CD4-positive, CD25-positive, alpha-beta regulatory T cell (primary cell): ENCODE measurements at regions not wholly inside any gene's neighbourhood (a gene's known extent, or its start where the extent isn't known, plus 50 kb on each side); places are given as distances from the start of the nearest gene placed in this dataset.

ENCODE experiments used
- ATAC-seq, 2 donors: fragments of 150-1000 bp; cut with Tn5 transposase; one replicate each; pipeline ENCODE4 v1.10.0; 2021; ENCODE audit warnings: low read depth in 2 of 2, moderate number of reproducible peaks in 2 of 2, moderate library complexity in 1 of 2
- DNase-seq, 3 donors: peaks; one replicate each; pipeline versions ENCODE4 v3.0.0 to v3.0.0-alpha.2; 2012 to 2022; ENCODE audit warnings: mixed read lengths in 1 of 3
- H3K27ac ChIP-seq: one replicate; pipeline ENCODE4 v1.7.0; 2013; ENCODE audit warnings: mild to moderate bottlenecking, low read length; ENCODE audit not compliant: insufficient read depth, poor library complexity, severe bottlenecking
- H3K27me3 ChIP-seq: one replicate; pipeline ENCODE4 v1.7.0; 2013; ENCODE audit warnings: low read length; ENCODE audit not compliant: control insufficient read depth, insufficient read depth
- H3K36me3 ChIP-seq: one replicate; pipeline ENCODE4 v1.7.0; 2013; ENCODE audit warnings: mild to moderate bottlenecking, low read length, moderate library complexity; ENCODE audit not compliant: control insufficient read depth, insufficient read depth
- H3K4me1 ChIP-seq: 2 replicates; pipeline ENCODE4 v1.7.0; 2013; ENCODE audit warnings: mild to moderate bottlenecking, low read length; ENCODE audit not compliant: insufficient read depth, control insufficient read depth, poor library complexity, severe bottlenecking
- H3K4me3 ChIP-seq: one replicate; pipeline ENCODE4 v1.7.0; 2013; ENCODE audit warnings: low read depth, mild to moderate bottlenecking, low read length, moderate library complexity
- H3K9me3 ChIP-seq, 2 experiments: 1 replicate in 1 of 2; 2 replicates in 1 of 2; pipeline ENCODE4 v1.7.0; 2013; ENCODE audit warnings: low read length in 2 of 2, mild to moderate bottlenecking in 1 of 2, moderate library complexity in 1 of 2; ENCODE audit not compliant: control insufficient read depth in 2 of 2
- H3K27ac Mint-ChIP-seq, 3 donors: one replicate each; pipeline ENCODE4 v1.8.0; 2020 to 2022; ENCODE audit warnings: mild to moderate bottlenecking in 3 of 3, mixed read lengths in 3 of 3, moderate library complexity in 2 of 3
- H3K27me3 Mint-ChIP-seq: one replicate; pipeline ENCODE4 v1.8.0; 2022; ENCODE audit warnings: mild to moderate bottlenecking, mixed read lengths
- H3K36me3 Mint-ChIP-seq: one replicate; pipeline ENCODE4 v1.8.0; 2020; ENCODE audit warnings: mixed read lengths
- H3K4me1 Mint-ChIP-seq, 4 donors: one replicate each; pipeline ENCODE4 v1.8.0; 2020 to 2022; ENCODE audit warnings: mixed read lengths in 4 of 4, mild to moderate bottlenecking in 1 of 4
- H3K4me3 Mint-ChIP-seq, 4 donors: one replicate each; pipeline ENCODE4 v1.8.0; 2020 to 2022; ENCODE audit warnings: mild to moderate bottlenecking in 4 of 4, mixed read lengths in 4 of 4, moderate library complexity in 3 of 4
- H3K9me3 Mint-ChIP-seq, 7 donors: one replicate each; pipeline ENCODE4 v1.8.0; 2020 to 2022; ENCODE audit warnings: mixed read lengths in 7 of 7, mild to moderate bottlenecking in 3 of 7, moderate library complexity in 2 of 7

- no peaks in the 10 kb centered on the region for H3K36me3 Mint-ChIP-seq
- no peaks in the 10 kb centered on the region for H3K27me3 Mint-ChIP-seq
- no peaks in the 10 kb centered on the region for H3K4me1 Mint-ChIP-seq
- H3K4me3 Mint-ChIP-seq, result no peak overlapping the region
- no peak overlapping the region for H3K27ac ChIP-seq
- DNase-seq, result no peak
- H3K4me3 ChIP-seq, result no peak overlapping the region
- H3K27me3 ChIP-seq, result no peaks in the 10 kb centered on the region
- no peaks in the 10 kb centered on the region for H3K9me3 ChIP-seq
- no peaks in the 10 kb centered on the region for H3K4me1 ChIP-seq
- no peaks in the 10 kb centered on the region for H3K36me3 ChIP-seq
- peaks cover 0 to 11% (median 3%) of the 10 kb centered on the region in 7 donors for H3K9me3 Mint-ChIP-seq
- H3K27ac Mint-ChIP-seq, result no peak overlapping the region
- no peak for ATAC-seq
Observed at GRCh38 chr10:105914432-105914831, 1250.1 kb downstream of the SORCS1 start.

- DNase-seq (no peak), ATAC-seq (no peak)
- no peak overlapping the region for H3K4me3 ChIP-seq
- Mint-ChIP-seq H3K27me3 (no peaks in the 10 kb centered on the region), H3K4me1 (no peaks in the 10 kb centered on the region), H3K36me3 (no peaks in the 10 kb centered on the region), H3K27ac (no peak overlapping the region), H3K4me3 (no peak overlapping the region), H3K9me3 (peaks cover 0 to 8% (median 4%) of the 10 kb centered on the region in 7 donors)
- no peaks in the 10 kb centered on the region for H3K9me3 ChIP-seq
- H3K27me3 ChIP-seq, result no peaks in the 10 kb centered on the region
- no peaks in the 10 kb centered on the region for H3K36me3 ChIP-seq
- H3K4me1 ChIP-seq, result no peaks in the 10 kb centered on the region
- no peak overlapping the region for H3K27ac ChIP-seq
Observed at GRCh38 chr10:105908701-105909100, 1255.8 kb downstream of the SORCS1 start.

- Histone ChIP-seq H3K27ac (no peak overlapping the region), H3K9me3 (peaks cover 0 to 3% of the 10 kb centered on the region in 2 experiments), H3K36me3 (no peaks in the 10 kb centered on the region), H3K4me1 (no peaks in the 10 kb centered on the region), H3K4me3 (no peak overlapping the region), H3K27me3 (no peaks in the 10 kb centered on the region)
- Mint-ChIP-seq H3K9me3 (peaks cover 0 to 7% (median 5%) of the 10 kb centered on the region in 7 donors), H3K4me3 (no peak overlapping the region), H3K27ac (no peak overlapping the region), H3K27me3 (no peaks in the 10 kb centered on the region), H3K36me3 (no peaks in the 10 kb centered on the region), H3K4me1 (no peaks in the 10 kb centered on the region)
- no peak for DNase-seq
- ATAC-seq, result no peak
Observed at GRCh38 chr10:105885495-105885894, 1244.4 kb downstream of the SORCS3 start.

- Mint-ChIP-seq H3K4me3 (no peak overlapping the region), H3K4me1 (no peaks in the 10 kb centered on the region), H3K9me3 (peaks cover 0 to 3% (median 0%) of the 10 kb centered on the region in 7 donors), H3K27ac (no peak overlapping the region), H3K27me3 (no peaks in the 10 kb centered on the region), H3K36me3 (no peaks in the 10 kb centered on the region)
- Histone ChIP-seq H3K4me3 (no peak overlapping the region), H3K4me1 (no peaks in the 10 kb centered on the region), H3K27ac (no peak overlapping the region), H3K27me3 (no peaks in the 10 kb centered on the region), H3K36me3 (no peaks in the 10 kb centered on the region), H3K9me3 (no peaks in the 10 kb centered on the region)
- ATAC-seq (no peak), DNase-seq (no peak)
Observed at GRCh38 chr10:105879401-105879800, 1238.3 kb downstream of the SORCS3 start.

GRCh38 chr10:105875050-105875449 is 1234.0 kb downstream of the SORCS3 start:
- Mint-ChIP-seq H3K36me3 (no peaks in the 10 kb centered on the region), H3K9me3 (peaks cover 0 to 11% (median 4%) of the 10 kb centered on the region in 7 donors), H3K27me3 (no peaks in the 10 kb centered on the region), H3K4me3 (no peak overlapping the region), H3K4me1 (no peaks in the 10 kb centered on the region), H3K27ac (no peak overlapping the region)
- no peaks in the 10 kb centered on the region for H3K4me1 ChIP-seq
- H3K9me3 ChIP-seq, result no peaks in the 10 kb centered on the region
- DNase-seq, result no peak
- H3K27me3 ChIP-seq, result no peaks in the 10 kb centered on the region
- no peak for ATAC-seq
- H3K27ac ChIP-seq, result no peak overlapping the region
- no peaks in the 10 kb centered on the region for H3K36me3 ChIP-seq
- H3K4me3 ChIP-seq, result no peak overlapping the region

GRCh38 chr10:105872665-105873064 is 1231.6 kb downstream of the SORCS3 start:
- Histone ChIP-seq H3K27me3 (no peaks in the 10 kb centered on the region), H3K27ac (no peak overlapping the region), H3K9me3 (no peaks in the 10 kb centered on the region), H3K36me3 (no peaks in the 10 kb centered on the region), H3K4me3 (no peak overlapping the region), H3K4me1 (no peaks in the 10 kb centered on the region)
- Mint-ChIP-seq H3K27me3 (no peaks in the 10 kb centered on the region), H3K27ac (no peak overlapping the region), H3K4me1 (no peaks in the 10 kb centered on the region), H3K4me3 (no peak overlapping the region), H3K36me3 (no peaks in the 10 kb centered on the region), H3K9me3 (peaks cover 1 to 11% (median 4%) of the 10 kb centered on the region in 7 donors)
- DNase-seq (no peak), ATAC-seq (no peak)

- Mint-ChIP-seq H3K9me3 (peaks cover 1 to 11% (median 4%) of the 10 kb centered on the region in 7 donors), H3K27me3 (no peaks in the 10 kb centered on the region)
Observed at GRCh38 chr10:105868935-105869334, 1227.8 kb downstream of the SORCS3 start.

GRCh38 chr10:105864854-105865253 is 1223.8 kb downstream of the SORCS3 start:
- H3K4me3 ChIP-seq, result no peak overlapping the region
- H3K4me1 ChIP-seq, result no peaks in the 10 kb centered on the region
- Mint-ChIP-seq H3K4me1 (no peaks in the 10 kb centered on the region), H3K36me3 (no peaks in the 10 kb centered on the region), H3K27me3 (no peaks in the 10 kb centered on the region), H3K9me3 (peaks cover 0 to 13% (median 0%) of the 10 kb centered on the region in 7 donors), H3K4me3 (no peak overlapping the region), H3K27ac (no peak overlapping the region)
- no peaks in the 10 kb centered on the region for H3K27me3 ChIP-seq
- DNase-seq (no peak), ATAC-seq (no peak)
- H3K36me3 ChIP-seq, result no peaks in the 10 kb centered on the region
- no peaks in the 10 kb centered on the region for H3K9me3 ChIP-seq
- no peak overlapping the region for H3K27ac ChIP-seq

More at GRCh38 chr10:105868935-105869334, 1227.8 kb downstream of the SORCS3 start:
- no peaks in the 10 kb centered on the region for H3K36me3 ChIP-seq
- H3K4me3 ChIP-seq, result no peak overlapping the region
- H3K9me3 ChIP-seq, result no peaks in the 10 kb centered on the region
- no peaks in the 10 kb centered on the region for H3K27me3 ChIP-seq
- no peak overlapping the region for H3K27ac Mint-ChIP-seq
- DNase-seq, result no peak
- no peak for ATAC-seq
- H3K4me3 Mint-ChIP-seq, result no peak overlapping the region
- no peaks in the 10 kb centered on the region for H3K4me1 ChIP-seq
- H3K4me1 Mint-ChIP-seq, result no peaks in the 10 kb centered on the region
- no peak overlapping the region for H3K27ac ChIP-seq
- H3K36me3 Mint-ChIP-seq, result no peaks in the 10 kb centered on the region
